K562 (cell line): ENCODE measurements at regions not wholly inside any gene's neighbourhood (a gene's known extent, or its start where the extent isn't known, plus 50 kb on each side); places are given as distances from the start of the nearest gene placed in this dataset.

Source experiments
- ATAC-seq: fragments of 200-7000 bp; cut with Tn5 transposase; 3 replicates; pipeline ENCODE4 v1.9.1; 2020; ENCODE audit warnings: moderate library complexity
- BruUV-seq: library from RNA; stranded (reverse); fragments of 400-500 nt; replicated peaks from 2 replicates; lab custom pipeline; 2021; lab: Mats Ljungman, UMichigan
- CTCF ChIA-PET: fragments of 300-600 bp; formaldehyde crosslinking; extraction: SDS; loops from one replicate; lab custom pipeline; 2021; ENCODE audit warnings: low intra/inter-chr PET ratio; lab: Yijun Ruan, JAX
- POLR2A ChIA-PET: fragments of 300-600, 350-650 bp; sonication (Branson Sonifier 250); formaldehyde crosslinking; extraction: SDS; loops from one replicate; lab custom pipeline; 2021; ENCODE audit warnings: antibody characterized with exemption, inconsistent platforms; lab: Yijun Ruan, JAX
- DNase-seq, 4 experiments: peaks; one replicate each; pipeline versions ENCODE4 v3.0.0 to v3.0.0-alpha.2; 2011 to 2018; ENCODE audit warnings: low spot score in 3 of 4, mixed read lengths in 3 of 4; ENCODE audit errors: extremely low read depth in 1 of 4
- FAIRE-seq: peaks from 2 replicates; lab custom pipeline; 2011; peaks lifted over from hg19 to GRCh38; lab: Jason Lieb, UNC
- H2AFZ ChIP-seq: 2 replicates; pipeline ENCODE4 v1.6.0; 2011; ENCODE audit warnings: low read depth, low read length, control low read depth, inconsistent platforms
- H3K27ac ChIP-seq: fragments of 200-600 bp; 3 replicates; pipeline ENCODE4 v1.8.0; 2011; ENCODE audit warnings: low read depth, mild to moderate bottlenecking, control low read depth, inconsistent platforms, low read length, moderate library complexity, mixed read lengths; ENCODE audit errors: extremely low read depth
- H3K27me3 ChIP-seq, 2 experiments: fragments of 300-600 bp in 1 of 2; 2 replicates in 1 of 2; 3 replicates in 1 of 2; pipeline versions ENCODE4 v1.6.0 to v1.8.0; 2011; ENCODE audit warnings: inconsistent platforms in 2 of 2, low read length in 2 of 2, mild to moderate bottlenecking in 1 of 2, mixed read lengths in 1 of 2, moderate library complexity in 1 of 2; ENCODE audit not compliant: control insufficient read depth in 2 of 2, insufficient read depth in 2 of 2
- H3K36me3 ChIP-seq: fragments of 300-600 bp; 3 replicates; pipeline ENCODE4 v1.8.0; 2011; ENCODE audit warnings: mild to moderate bottlenecking, low read length, inconsistent platforms; ENCODE audit not compliant: control insufficient read depth, insufficient read depth
- H3K4me1 ChIP-seq, 2 experiments: fragments of 200-600 bp in 1 of 2; replicated peaks in 1 of 2; 2 replicates in 1 of 2; 3 replicates in 1 of 2; pipeline versions ENCODE4 v1.5.1 to v1.8.0; 2011; ENCODE audit warnings: inconsistent platforms in 2 of 2, low read length in 2 of 2, mild to moderate bottlenecking in 1 of 2, mixed read lengths in 1 of 2, moderate library complexity in 1 of 2; ENCODE audit not compliant: control insufficient read depth in 2 of 2, insufficient read depth in 2 of 2
- H3K4me2 ChIP-seq: 2 replicates; pipeline ENCODE4 v1.6.1; 2011; ENCODE audit warnings: low read length, control low read depth, inconsistent platforms, mixed read lengths; ENCODE audit not compliant: insufficient read depth
- H3K4me3 ChIP-seq: fragments of 200-600 bp; sonication (generic), shearing (Covaris generic); 2 replicates; pipeline ENCODE4 v1.5.1; 2016; ENCODE audit warnings: control low read depth, inconsistent platforms
- H3K79me2 ChIP-seq: fragments of 200-600 bp; 3 replicates; pipeline ENCODE4 v1.8.0; 2011; ENCODE audit warnings: low read length, inconsistent platforms; ENCODE audit not compliant: control insufficient read depth, insufficient read depth
- H3K9ac ChIP-seq, 2 experiments: 2 replicates each; pipeline versions ENCODE4 v1.6.0 to v1.6.1; 2011; ENCODE audit warnings: low read depth in 2 of 2, low read length in 2 of 2, control low read depth in 1 of 2, inconsistent platforms in 1 of 2, mild to moderate bottlenecking in 1 of 2, mixed read lengths in 1 of 2; ENCODE audit not compliant: insufficient read depth in 1 of 2
- H3K9me1 ChIP-seq: one replicate; pipeline ENCODE4 v1.6.0; 2011; ENCODE audit warnings: inconsistent platforms, mild to moderate bottlenecking, low read length, moderate library complexity; ENCODE audit not compliant: control insufficient read depth, insufficient read depth
- H3K9me3 ChIP-seq: replicated peaks from 2 replicates; pipeline ENCODE4 v1.5.1; 2011; ENCODE audit warnings: low read depth, low read length, inconsistent platforms; ENCODE audit not compliant: control insufficient read depth, insufficient read depth
- H4K20me1 ChIP-seq: replicated peaks from 2 replicates; pipeline ENCODE4 v1.6.1; 2011; ENCODE audit warnings: low read length, inconsistent platforms, mixed read lengths; ENCODE audit not compliant: control insufficient read depth, insufficient read depth
- ARHGAP35 ChIP-seq: fragments of 450-650 bp; IDR thresholded peaks from 2 replicates; pipeline ENCODE4 v1.6.1; 2018; ENCODE audit not compliant: partially characterized antibody
- CBX3 ChIP-seq, 2 experiments: IDR thresholded peaks; 1 replicate in 1 of 2; 2 replicates in 1 of 2; pipeline ENCODE4 v1.6.1; 2012; ENCODE audit warnings: inconsistent platforms in 2 of 2, low read length in 2 of 2, borderline replicate concordance in 1 of 2, control low read depth in 1 of 2
- EZH2 ChIP-seq: IDR thresholded peaks from 2 replicates; pipeline ENCODE4 v1.6.1; 2012; ENCODE audit warnings: low read depth, mild to moderate bottlenecking, inconsistent platforms, low read length, borderline replicate concordance
- GABPB1 ChIP-seq: sonication (generic); formaldehyde crosslinking; IDR thresholded peaks from 2 replicates; pipeline ENCODE4 v1.8.0; 2022; ENCODE audit warnings: mild to moderate bottlenecking, missing genetic modification reagents
- HDAC6 ChIP-seq: IDR thresholded peaks from 2 replicates; pipeline ENCODE4 v1.6.1; 2012; ENCODE audit warnings: low read depth, mild to moderate bottlenecking, control low read depth, inconsistent platforms, low read length, moderate library complexity
- KAT2B ChIP-seq: IDR thresholded peaks from one replicate; pipeline ENCODE4 v1.6.1; 2012; ENCODE audit warnings: low read depth, mild to moderate bottlenecking, control low read depth, inconsistent platforms, low read length, moderate library complexity
- NRF1 ChIP-seq, 2 experiments: fragments of 450-650 bp; IDR thresholded peaks in 1 of 2; conservative IDR thresholded peaks in 1 of 2; 2 replicates each; pipeline ENCODE4 v1.6.1; 2014; ENCODE audit warnings: mild to moderate bottlenecking in 2 of 2
- POLR2AphosphoS5 ChIP-seq: IDR thresholded peaks from 2 replicates; pipeline ENCODE4 v1.6.1; 2011; ENCODE audit warnings: mild to moderate bottlenecking, low read depth, low read length, moderate library complexity; ENCODE audit not compliant: control insufficient read depth, insufficient read depth
- POLR2H ChIP-seq: IDR thresholded peaks from 2 replicates; pipeline ENCODE4 v1.6.1; 2016; ENCODE audit warnings: missing genetic modification characterization, low read depth, mild to moderate bottlenecking, control low read depth, missing compliant biosample characterization, moderate library complexity
- ZNF695 ChIP-seq: fragments of 450-650 bp; formaldehyde crosslinking; IDR thresholded peaks from 2 replicates; pipeline ENCODE4 v1.4.0; 2020; ENCODE audit warnings: mild to moderate bottlenecking, moderate library complexity
- ZNF766 ChIP-seq: fragments of 200-800 bp; sonication (Bioruptor generic); conservative IDR thresholded peaks from 2 replicates; pipeline ENCODE4 v1.6.1; 2016; ENCODE audit warnings: missing genetic modification characterization, missing compliant biosample characterization
- WGBS: fragments of 100-300 bp; shearing (Covaris generic); methylation state at CpG from one replicate; pipeline ENCODE4 v1.1.6; 2016; ENCODE audit warnings: low coverage, mixed read lengths; ENCODE audit not compliant: insufficient coverage; ENCODE audit errors: missing lambda C conversion rate; 5-methylcytosine and 5-hydroxymethylcytosine counted together
- in situ Hi-C: fragments of 300-500 bp; cut with MboI; formaldehyde crosslinking; loops from 4 replicates; pipeline ENCODE4 v1.15.0; 2018; ENCODE audit warnings: inconsistent platforms, mixed read lengths
- intact Hi-C: fragments of 100-400 bp; cut with micrococcal nuclease; formaldehyde crosslinking; loops from 2 replicates; pipeline ENCODE4 v1.14.2; 2022
- TF ChIP-seq, protein P1 (sequence below): IDR thresholded peaks from 2 replicates; pipeline ENCODE4 v1.6.1; 2016; ENCODE audit warnings: missing genetic modification characterization, missing compliant biosample characterization

DNA sequence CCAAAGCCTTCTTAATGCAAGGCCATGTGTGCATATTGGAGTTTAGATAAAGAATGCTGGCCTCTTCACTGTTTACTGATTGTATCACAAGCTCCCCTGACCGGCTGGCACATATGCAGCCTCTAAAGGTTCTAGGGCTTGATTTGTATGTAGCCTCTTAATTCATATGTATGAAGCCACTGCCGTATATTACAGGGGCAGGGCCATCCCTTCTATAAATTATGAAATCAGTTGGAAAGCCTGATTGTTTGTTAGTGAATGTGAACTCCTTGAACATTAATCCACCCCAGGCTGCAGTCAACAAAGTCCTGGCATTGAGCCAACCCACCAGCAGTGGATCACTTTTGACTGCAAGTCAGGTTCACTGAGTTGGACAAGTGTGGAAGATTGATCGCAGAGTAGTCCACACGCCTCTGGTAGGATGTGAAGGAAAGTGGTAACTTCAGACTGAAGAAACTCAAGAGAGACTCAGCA lies 61.6 kb upstream of the PARD3B start (continued):
- TF ChIP-seq HDAC6 = no peak
- no peak for TF ChIP-seq CBX3 (IDR thresholded peaks at IDR 0.05; ENCODE audit: borderline replicate concordance in 1 of 2, low read length in 2 of 2)
- TF ChIP-seq ARHGAP35 = no peak
- TF ChIP-seq, protein P1, sequence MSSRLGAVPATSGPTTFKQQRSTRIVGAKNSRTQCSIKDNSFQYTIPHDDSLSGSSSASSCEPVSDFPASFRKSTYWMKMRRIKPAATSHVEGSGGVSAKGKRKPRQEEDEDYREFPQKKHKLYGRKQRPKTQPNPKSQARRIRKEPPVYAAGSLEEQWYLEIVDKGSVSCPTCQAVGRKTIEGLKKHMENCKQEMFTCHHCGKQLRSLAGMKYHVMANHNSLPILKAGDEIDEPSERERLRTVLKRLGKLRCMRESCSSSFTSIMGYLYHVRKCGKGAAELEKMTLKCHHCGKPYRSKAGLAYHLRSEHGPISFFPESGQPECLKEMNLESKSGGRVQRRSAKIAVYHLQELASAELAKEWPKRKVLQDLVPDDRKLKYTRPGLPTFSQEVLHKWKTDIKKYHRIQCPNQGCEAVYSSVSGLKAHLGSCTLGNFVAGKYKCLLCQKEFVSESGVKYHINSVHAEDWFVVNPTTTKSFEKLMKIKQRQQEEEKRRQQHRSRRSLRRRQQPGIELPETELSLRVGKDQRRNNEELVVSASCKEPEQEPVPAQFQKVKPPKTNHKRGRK (tag) = no peak
- TF ChIP-seq GABPB1 = no peak
- TF ChIP-seq NRF1 (conservative IDR thresholded peaks at IDR 0.05 in 1 of 2, IDR thresholded peaks at IDR 0.05 in 1 of 2) = no peak
- TF ChIP-seq POLR2AphosphoS5 = no peak
- TF ChIP-seq ZNF695 (CRISPR knock-in tag) = no peak
- no peak for TF ChIP-seq POLR2H (tag)
- TF ChIP-seq EZH2 = no peak
- TF ChIP-seq ZNF766 (CRISPR knock-in tag) = no peak

DNA sequence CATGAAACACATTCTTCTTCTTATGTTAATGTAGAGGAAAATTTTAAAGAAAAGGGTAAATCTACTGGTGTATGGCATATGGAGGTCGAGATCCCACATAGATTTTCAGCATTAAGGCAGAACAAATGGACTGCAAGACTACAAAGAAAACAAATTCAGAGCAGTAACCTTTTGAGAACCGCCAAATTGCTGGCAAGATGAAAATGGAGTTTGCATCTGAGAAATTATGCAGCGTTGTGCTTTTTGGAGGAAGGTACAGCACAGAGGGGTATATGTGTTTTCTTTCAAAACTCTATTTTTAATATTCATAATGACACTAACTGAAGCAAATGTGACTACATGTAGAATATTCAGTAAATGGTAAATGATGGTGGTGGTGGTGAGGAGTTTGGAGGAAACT lies 59.0 kb upstream of the PARD3B start:
- Histone ChIP-seq H3K4me1 (peaks cover 0 to 5% of the 10 kb centered on the region in 2 experiments; a peak in 1 of 5 replicates), H4K20me1 (no peaks in the 10 kb centered on the region), H3K36me3 (no peaks in the 10 kb centered on the region), H2AFZ (no peak overlapping the region), H3K9ac (no peak overlapping the region), H3K9me3 (no peaks in the 10 kb centered on the region), H3K79me2 (no peaks in the 10 kb centered on the region), H3K4me3 (no peak overlapping the region), H3K27ac (no peak overlapping the region), H3K9me1 (no peaks in the 10 kb centered on the region), H3K27me3 (no peaks in the 10 kb centered on the region), H3K4me2 (no peak overlapping the region)
- WGBS = 28% methylated on average over 3 of the region's 3 CpGs
- ChIA-PET POLR2A (no interaction called here), CTCF (no interaction called here)
- no peak for DNase-seq
- in situ Hi-C loops (no loop called here), intact Hi-C loops (no loop called here)
- BruUV-seq = no TSS peak
- TF ChIP-seq KAT2B = no peak
- no peak for FAIRE-seq
- ATAC-seq = no peak
